Neural progenitor cell (in vitro differentiated cells): ENCODE measurements at regions not wholly inside any gene's neighbourhood (a gene's known extent, or its start where the extent isn't known, plus 50 kb on each side); places are given as distances from the start of the nearest gene placed in this dataset.
A peak's percentile ranks its signal among the peaks of the same experiment; 100 is the strongest.

ENCODE experiments used
- DNase-seq: peaks from one replicate; pipeline ENCODE4 v3.0.0-alpha.2; 2016; ENCODE audit warnings: low spot score
- H2AFZ ChIP-seq: fragments of 200-600 bp; sonication (generic); replicated peaks from 2 replicates; pipeline ENCODE4 v1.6.1; 2016; ENCODE audit warnings: antibody characterized with exemption
- H3F3A ChIP-seq: fragments of 200-600 bp; sonication (generic); 2 replicates; pipeline ENCODE4 v1.6.1; 2016; ENCODE audit warnings: antibody characterized with exemption, low read depth
- H3K27ac ChIP-seq: fragments of 200-600 bp; sonication (generic); 2 replicates; pipeline ENCODE4 v1.5.1; 2016; ENCODE audit warnings: mild to moderate bottlenecking
- H3K27me3 ChIP-seq: fragments of 200-600 bp; sonication (generic); 2 replicates; pipeline ENCODE4 v1.6.1; 2016; ENCODE audit warnings: mild to moderate bottlenecking, moderate library complexity
- H3K36me3 ChIP-seq: fragments of 200-600 bp; sonication (generic); 2 replicates; pipeline ENCODE4 v1.5.1; 2016
- H3K4me1 ChIP-seq: fragments of 200-600 bp; sonication (generic); 2 replicates; pipeline ENCODE4 v1.6.1; 2016; ENCODE audit warnings: mixed run types
- H3K4me2 ChIP-seq: fragments of 200-600 bp; sonication (generic); 2 replicates; pipeline ENCODE4 v1.6.1; 2016
- H3K4me3 ChIP-seq: fragments of 200-600 bp; sonication (generic); 2 replicates; pipeline ENCODE4 v1.5.1; 2016
- H3K79me2 ChIP-seq: fragments of 200-600 bp; sonication (generic); 2 replicates; pipeline ENCODE4 v1.6.1; 2016; ENCODE audit warnings: low read depth
- H3K9ac ChIP-seq: fragments of 200-600 bp; sonication (generic); 2 replicates; pipeline ENCODE4 v1.6.1; 2016
- H3K9me3 ChIP-seq: fragments of 200-600 bp; sonication (generic); 2 replicates; pipeline ENCODE4 v1.5.1; 2016; ENCODE audit warnings: low read depth
- H4K20me1 ChIP-seq: fragments of 200-600 bp; sonication (generic); 2 replicates; pipeline ENCODE4 v1.6.1; 2016; ENCODE audit warnings: low read depth
- H3K27ac Mint-ChIP-seq: 3 replicates; pipeline ENCODE4 v1.8.0; 2021; ENCODE audit warnings: mixed read lengths
- H3K27me3 Mint-ChIP-seq: 2 replicates; pipeline ENCODE4 v1.8.0; 2022; ENCODE audit warnings: low read depth, mild to moderate bottlenecking, inconsistent platforms, moderate library complexity, mixed read lengths; ENCODE audit not compliant: insufficient read depth
- H3K36me3 Mint-ChIP-seq: 3 replicates; pipeline ENCODE4 v1.8.0; 2021; ENCODE audit warnings: mixed read lengths
- H3K4me1 Mint-ChIP-seq: 3 replicates; pipeline ENCODE4 v1.8.0; 2021; ENCODE audit warnings: mixed read lengths
- H3K4me3 Mint-ChIP-seq: 3 replicates; pipeline ENCODE4 v1.8.0; 2021; ENCODE audit warnings: mild to moderate bottlenecking, moderate library complexity, mixed read lengths
- H3K9me3 Mint-ChIP-seq: 3 replicates; pipeline ENCODE4 v1.8.0; 2020; ENCODE audit warnings: mixed read lengths
- CTCF ChIP-seq: fragments of 200-600 bp; sonication (generic); IDR thresholded peaks from 2 replicates; pipeline ENCODE4 v1.5.1; 2017; ENCODE audit warnings: antibody characterized with exemption, mild to moderate bottlenecking
- EZH2 ChIP-seq: fragments of 200-600 bp; sonication (generic); IDR thresholded peaks from 2 replicates; pipeline ENCODE4 v1.6.1; 2017; ENCODE audit warnings: antibody characterized with exemption, mild to moderate bottlenecking, moderate library complexity
- EZH2phosphoT487 ChIP-seq: fragments of 200-600 bp; sonication (generic); IDR thresholded peaks from 2 replicates; pipeline ENCODE4 v1.6.1; 2017; ENCODE audit warnings: antibody characterized with exemption

DNA sequence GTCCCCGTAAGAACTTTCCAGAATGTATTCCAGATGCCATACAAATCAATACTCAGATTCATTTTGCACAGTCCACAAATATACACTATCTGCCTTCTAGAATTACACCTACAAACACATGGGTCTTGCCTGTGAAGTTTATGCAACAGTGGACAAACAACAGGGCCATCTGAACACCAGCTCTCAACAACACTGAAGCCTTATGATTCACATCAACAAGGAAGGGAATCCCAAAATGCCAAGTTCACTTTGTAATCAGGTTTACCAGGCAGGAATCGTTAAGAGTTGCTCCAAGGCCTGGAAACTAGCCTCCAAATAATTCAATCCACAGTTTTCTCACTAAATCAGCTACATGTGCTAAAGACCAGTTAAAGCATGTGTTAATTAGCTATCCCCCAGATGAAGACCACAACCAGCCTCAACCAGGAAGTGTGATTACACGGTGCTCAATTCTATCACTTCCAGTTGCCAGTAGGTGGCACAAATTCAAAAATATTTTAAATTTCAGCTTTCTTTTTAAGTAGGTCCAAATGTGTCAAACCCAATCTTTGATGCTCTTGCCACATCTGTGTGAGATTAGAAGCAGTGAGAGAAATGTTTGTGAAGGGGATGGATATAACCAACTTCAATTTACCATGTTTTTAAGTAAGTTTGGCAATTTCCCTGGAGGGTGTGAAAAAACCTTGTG lies 139.1 kb upstream of the BDNF start:
- Mint-ChIP-seq H3K4me1 (no peaks in the 10 kb centered on the region), H3K36me3 (no peaks in the 10 kb centered on the region), H3K9me3 (no peaks in the 10 kb centered on the region), H3K27ac (no peak overlapping the region), H3K4me3 (no peak overlapping the region), H3K27me3 (no peaks in the 10 kb centered on the region)
- Histone ChIP-seq H3K9me3 (no peaks in the 10 kb centered on the region), H2AFZ (no peak overlapping the region), H3K4me1 (no peaks in the 10 kb centered on the region), H3K79me2 (no peaks in the 10 kb centered on the region), H3K27me3 (no peaks in the 10 kb centered on the region), H4K20me1 (no peaks in the 10 kb centered on the region), H3K9ac (no peak overlapping the region), H3K4me3 (no peak overlapping the region), H3K4me2 (no peak overlapping the region), H3F3A (no peaks in the 10 kb centered on the region), H3K36me3 (no peaks in the 10 kb centered on the region), H3K27ac (no peak overlapping the region)
- TF ChIP-seq EZH2 (no peak), CTCF (peak; percentile 32)
- DNase-seq, result no peak

- no peak overlapping the region for H2AFZ ChIP-seq
- H3K27me3 ChIP-seq, result no peaks in the 10 kb centered on the region
- no peaks in the 10 kb centered on the region for H3K9me3 ChIP-seq
- Mint-ChIP-seq H3K27me3 (no peaks in the 10 kb centered on the region), H3K4me1 (no peaks in the 10 kb centered on the region), H3K27ac (no peak overlapping the region), H3K36me3 (no peaks in the 10 kb centered on the region), H3K9me3 (no peaks in the 10 kb centered on the region), H3K4me3 (no peak overlapping the region)
- TF ChIP-seq EZH2 (no peak), CTCF (no peak)
- H3K27ac ChIP-seq, result no peak overlapping the region
- no peaks in the 10 kb centered on the region for H3K79me2 ChIP-seq
- no peaks in the 10 kb centered on the region for H3F3A ChIP-seq
- no peak overlapping the region for H3K4me2 ChIP-seq
- no peak for DNase-seq
- H3K4me3 ChIP-seq, result no peak overlapping the region
- no peaks in the 10 kb centered on the region for H4K20me1 ChIP-seq
- H3K36me3 ChIP-seq, result no peaks in the 10 kb centered on the region
- no peaks in the 10 kb centered on the region for H3K4me1 ChIP-seq
- H3K9ac ChIP-seq, result no peak overlapping the region
Measured at GRCh38 chr11:27838674-27839073, 138.4 kb upstream of the BDNF start.

DNA sequence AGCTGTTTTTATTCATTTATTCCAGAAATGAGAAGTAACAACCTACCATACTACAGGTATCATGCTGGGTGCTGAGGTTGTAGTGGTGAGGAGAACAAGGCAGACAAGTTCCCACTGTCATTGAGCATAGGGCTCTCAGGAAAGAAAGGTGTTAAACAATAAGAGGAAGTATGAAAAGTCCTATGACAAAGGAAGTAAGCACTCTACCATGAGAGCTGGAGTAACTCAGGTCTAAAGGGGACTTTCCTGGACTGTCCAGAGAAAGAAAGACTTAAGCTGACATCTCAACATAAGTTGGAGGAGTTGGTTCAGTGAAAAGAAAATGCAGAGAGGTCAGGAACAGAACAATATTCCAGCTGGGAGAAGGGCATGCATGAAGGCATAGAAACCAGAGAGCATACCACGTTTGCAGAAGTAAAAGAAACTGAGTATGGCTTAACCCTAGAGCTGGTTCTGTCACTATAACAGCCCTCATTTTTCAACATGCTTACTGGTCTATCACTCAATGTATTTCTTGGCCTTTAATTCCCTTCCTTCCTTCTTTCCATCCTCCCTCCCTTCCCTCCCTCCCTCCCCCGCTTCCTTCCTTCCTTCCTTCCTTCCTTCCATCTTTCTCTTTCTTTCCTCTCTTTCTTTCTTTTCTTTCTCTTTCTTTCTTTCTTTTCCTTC lies 137.8 kb upstream of the BDNF start:
- DNase-seq, result no peak
- no peaks in the 10 kb centered on the region for H3K36me3 Mint-ChIP-seq
- Histone ChIP-seq H3K9ac (no peak overlapping the region), H3K4me2 (no peak overlapping the region), H3K9me3 (no peaks in the 10 kb centered on the region), H4K20me1 (no peaks in the 10 kb centered on the region), H3K79me2 (no peaks in the 10 kb centered on the region), H3F3A (no peaks in the 10 kb centered on the region), H3K4me3 (no peak overlapping the region), H3K36me3 (no peaks in the 10 kb centered on the region), H2AFZ (no peak overlapping the region), H3K27me3 (no peaks in the 10 kb centered on the region), H3K4me1 (no peaks in the 10 kb centered on the region), H3K27ac (no peak overlapping the region)
- H3K27me3 Mint-ChIP-seq, result no peaks in the 10 kb centered on the region
- H3K9me3 Mint-ChIP-seq, result no peaks in the 10 kb centered on the region
- H3K27ac Mint-ChIP-seq, result no peak overlapping the region
- no peaks in the 10 kb centered on the region for H3K4me1 Mint-ChIP-seq
- TF ChIP-seq EZH2phosphoT487, result no peak
- TF ChIP-seq CTCF, result no peak
- no peak for TF ChIP-seq EZH2
- H3K4me3 Mint-ChIP-seq, result no peak overlapping the region
